Activated CD8-positive, alpha-beta memory T cell treated with anti-CD3 and anti-CD28 coated beads, Interleukin-2, amount 50 U/mL, for 24 hours (primary cell): ENCODE measurements at regions not wholly inside any gene's neighbourhood (a gene's known extent, or its start where the extent isn't known, plus 50 kb on each side); places are given as distances from the start of the nearest gene placed in this dataset.
A peak's percentile ranks its signal among the peaks of the same experiment; 100 is the strongest.
"Not testable (repeated sequence)": the region's sequence is repeated elsewhere in the genome, so short reads cannot be mapped to it uniquely, and the experiment has no call there.

ENCODE experiments used
- DNase-seq: peaks from one replicate; pipeline ENCODE4 v3.0.0-alpha.2; 2020; ENCODE audit errors: extremely low read depth

DNA sequence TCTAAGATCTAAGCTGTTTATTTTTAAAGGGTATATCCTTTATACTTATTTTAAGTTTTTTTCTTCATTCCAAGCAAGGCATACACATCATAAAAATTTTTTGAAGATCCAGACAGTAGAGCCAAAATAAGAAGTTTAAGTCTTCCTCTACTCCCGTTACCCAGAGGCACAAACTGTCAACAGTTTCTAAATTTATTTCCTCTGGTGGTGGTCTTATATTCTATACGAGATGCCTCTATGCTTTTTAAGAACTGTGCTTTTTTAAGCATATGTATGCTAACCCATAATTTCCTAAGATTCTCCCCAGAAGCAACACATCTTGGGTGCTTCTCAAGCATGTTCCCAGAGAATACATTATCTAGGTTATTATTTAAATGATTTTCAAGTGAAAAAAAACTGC lies 383.6 kb downstream of the COG6 start:
- DNase-seq = no peak

DNA sequence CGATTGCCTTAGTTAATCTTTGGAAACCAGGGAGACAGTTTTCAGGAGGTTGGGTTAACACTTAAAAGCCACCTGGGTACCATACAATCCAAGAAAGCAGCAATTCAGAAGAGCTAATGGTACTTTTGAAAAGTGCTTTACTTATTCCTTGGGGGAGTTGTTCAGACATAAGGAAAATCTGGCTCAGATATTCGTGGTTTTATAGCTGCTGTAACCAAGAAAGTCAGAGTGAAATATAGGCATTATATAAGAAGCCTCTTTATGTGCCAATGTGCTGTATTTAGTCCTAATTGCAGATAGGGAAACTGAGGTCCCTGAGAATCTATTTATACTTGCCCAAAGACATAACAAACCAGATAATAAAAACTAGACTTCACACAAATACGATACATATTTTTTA lies 387.5 kb downstream of the COG6 start:
- DNase-seq = no peak

DNA sequence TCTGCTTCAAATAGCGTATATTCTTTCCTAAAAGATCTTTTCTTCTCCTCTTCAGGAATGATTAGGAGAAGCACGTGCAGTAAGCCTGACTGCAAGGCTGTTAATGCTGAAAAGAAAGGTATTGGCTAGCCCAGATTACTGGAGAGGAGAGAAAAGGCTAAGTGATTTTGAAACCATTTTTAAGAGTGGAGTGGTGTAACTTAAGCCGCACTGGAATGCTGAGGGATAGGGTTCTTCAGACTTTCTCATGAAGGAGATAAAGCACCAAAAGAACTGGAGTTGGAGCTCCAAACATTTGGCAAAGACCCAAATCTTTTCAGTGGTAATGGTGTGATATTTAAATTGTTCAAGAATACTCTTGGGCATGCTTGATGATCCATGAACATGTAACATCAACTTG lies 388.3 kb downstream of the COG6 start:
- DNase-seq = no peak

GRCh38 chr13:40047322-40047771 lies 391.9 kb downstream of the COG6 start:
- no peak for DNase-seq

DNA sequence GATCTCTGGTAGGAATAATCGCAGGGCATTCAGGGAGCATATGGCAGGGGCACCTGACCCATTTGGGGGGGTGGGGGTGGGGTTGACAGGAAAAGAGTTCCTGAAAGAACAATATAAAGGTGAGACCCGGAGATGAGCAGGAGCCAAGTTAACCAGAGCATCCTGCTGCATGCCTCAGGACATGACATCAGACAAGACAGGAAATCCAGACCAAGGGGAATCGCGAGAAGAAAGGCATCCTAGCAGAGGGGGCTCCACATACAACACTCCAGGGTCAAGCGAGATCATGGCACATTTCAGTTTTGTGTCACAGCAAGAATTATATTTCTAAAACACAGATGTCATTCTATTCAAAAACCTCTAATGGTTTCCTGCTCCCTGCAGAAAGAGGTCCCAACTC lies 393.1 kb downstream of the COG6 start:
- no peak for DNase-seq

- no peak for DNase-seq
These were observed 397.5 kb downstream of the COG6 start for GRCh38 chr13:40052954-40053353.

DNA sequence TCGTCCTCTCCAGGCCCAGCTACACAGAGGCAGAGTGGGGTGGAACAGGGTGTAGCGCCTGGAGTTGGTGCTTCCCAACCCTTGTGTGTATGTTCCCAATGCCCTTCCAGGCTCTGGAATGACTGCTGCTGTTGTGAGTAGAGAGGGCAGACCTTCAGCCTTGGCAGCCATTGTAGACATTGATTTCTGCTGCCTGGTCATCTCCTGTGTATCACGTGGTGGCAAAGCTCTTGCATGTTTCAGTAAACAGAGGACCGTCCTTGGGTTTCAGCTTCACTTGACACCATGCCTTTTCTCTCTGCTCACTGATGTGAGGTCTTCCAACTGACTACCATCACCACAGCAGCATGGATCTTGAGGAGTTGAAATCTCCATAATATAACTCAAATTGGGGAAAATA lies 397.9 kb downstream of the COG6 start:
- no peak for DNase-seq

DNA sequence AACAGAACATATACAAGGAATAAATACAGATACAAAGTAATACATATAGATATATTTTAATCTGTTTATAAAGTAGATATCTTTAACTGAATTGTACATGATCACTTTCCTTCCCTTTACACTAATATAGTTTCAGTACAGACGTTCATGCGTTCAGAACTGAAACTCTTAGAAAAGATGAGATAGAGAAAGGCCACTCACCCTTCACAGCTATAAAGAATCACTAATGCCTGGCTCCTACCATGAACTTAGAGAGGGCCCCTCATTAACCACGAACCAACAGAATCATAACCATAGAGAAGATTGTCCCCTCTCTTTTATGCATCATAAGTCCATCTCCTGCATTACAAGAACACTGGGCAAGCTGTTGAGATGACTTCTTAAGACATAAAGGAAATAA lies 399.0 kb downstream of the COG6 start:
- DNase-seq = not testable (repeated sequence)

DNA sequence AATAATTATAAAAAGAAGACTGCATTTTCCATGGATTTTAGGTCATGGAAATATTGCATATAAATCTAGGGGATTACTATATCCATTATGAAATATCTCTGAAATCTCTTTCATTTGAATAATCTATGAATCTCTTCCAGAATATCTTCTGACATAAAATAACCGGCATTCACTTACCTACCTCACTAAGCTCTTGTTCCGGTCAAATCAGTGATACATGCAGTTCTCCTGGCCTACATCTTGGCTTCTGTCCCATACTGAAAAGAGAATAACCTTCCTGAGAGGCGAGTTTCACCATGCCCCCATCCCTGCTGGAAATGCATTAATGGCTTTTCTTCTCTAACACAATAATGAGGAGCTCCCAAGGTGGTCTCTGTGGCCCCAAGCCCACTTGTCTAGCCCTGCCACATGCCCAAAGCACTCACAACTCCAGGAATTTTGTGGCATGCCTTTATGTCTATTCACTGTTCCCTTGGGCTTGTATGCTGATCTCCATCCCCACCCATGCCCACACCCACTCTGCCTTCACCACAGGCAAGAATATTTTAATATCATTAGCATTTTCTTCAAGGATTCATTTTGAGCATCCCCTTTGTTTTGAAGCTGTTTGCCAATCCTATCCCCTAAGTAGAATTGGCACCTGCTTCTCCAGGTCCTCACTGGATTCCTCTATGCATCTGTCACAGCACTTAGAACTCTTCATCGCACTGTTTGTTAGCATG lies 401.6 kb downstream of the COG6 start:
- no peak for DNase-seq

GRCh38 chr13:40058757-40059236 lies 403.3 kb downstream of the COG6 start:
- DNase-seq = no peak

DNA sequence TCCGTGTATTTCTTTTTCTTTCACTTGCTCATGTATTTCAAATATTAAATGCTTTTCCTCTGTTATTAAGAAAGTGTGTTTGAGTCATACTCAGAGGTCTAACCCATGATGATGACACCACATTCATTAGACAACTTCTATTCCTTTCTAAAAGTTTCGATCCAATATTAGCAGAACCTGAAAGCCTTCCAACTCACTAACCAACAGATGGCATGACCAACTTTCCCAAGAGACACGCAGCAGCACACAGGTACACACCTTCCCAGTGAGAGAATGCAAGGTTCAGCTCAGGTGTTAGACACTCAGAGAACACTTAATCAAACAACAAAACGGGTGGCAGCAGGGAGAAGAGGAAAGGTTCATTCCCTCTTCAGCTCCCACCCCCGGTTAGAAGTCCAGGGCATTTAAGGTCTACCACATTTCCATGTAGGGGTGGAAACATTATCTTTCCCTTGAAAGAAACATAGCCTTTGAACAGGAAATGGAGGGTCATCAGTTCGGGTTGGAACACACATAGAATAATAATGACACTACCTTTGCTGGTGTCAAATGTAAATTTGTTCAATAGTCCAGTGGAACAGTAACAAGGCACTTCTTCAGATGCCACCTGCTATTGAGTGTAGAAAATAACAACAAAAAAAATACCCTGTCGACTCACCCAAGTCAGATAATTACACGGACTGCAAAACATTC lies 404.2 kb downstream of the COG6 start:
- no peak for DNase-seq

DNA sequence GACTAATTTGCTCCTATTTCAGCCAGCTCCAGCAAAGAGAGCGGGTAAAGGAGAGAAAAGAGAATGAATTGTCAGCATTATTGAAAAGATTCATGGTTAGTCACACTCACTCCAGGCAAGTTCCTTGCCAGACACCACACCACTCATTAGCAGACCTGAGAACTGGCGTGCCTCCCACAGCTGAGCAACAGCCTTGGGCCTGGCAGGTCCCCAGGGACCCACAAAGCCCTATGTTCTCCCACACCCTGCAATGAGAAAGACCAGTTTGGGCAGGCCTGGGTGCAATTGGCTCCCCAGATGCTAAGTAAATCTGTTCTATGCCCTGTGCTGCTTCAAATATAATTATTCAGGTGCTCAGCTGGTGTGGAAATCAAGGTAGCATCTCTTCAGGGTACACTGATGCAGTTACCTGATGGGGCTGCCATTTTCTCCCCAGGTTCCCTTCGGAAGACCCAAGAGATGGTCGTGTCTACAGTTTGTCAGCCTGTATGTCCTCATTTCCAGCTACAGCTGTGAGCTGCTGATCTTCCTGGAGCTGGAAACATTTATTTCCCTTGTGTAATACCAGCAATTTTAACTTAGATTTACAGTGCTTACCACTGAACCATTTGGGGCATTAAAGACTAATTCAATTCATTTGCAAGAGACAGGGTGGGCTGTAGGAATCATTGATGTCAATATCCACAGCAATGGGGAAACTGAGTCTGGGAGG lies 405.0 kb downstream of the COG6 start:
- peak; percentile 8 for DNase-seq

- no peak for DNase-seq
These were observed 406.3 kb downstream of the COG6 start for GRCh38 chr13:40061466-40062450.

GRCh38 chr13:40063278-40063698 lies 407.8 kb downstream of the COG6 start:
- DNase-seq = no peak

GRCh38 chr13:40063703-40064102 lies 408.2 kb downstream of the COG6 start:
- DNase-seq = no peak

DNA sequence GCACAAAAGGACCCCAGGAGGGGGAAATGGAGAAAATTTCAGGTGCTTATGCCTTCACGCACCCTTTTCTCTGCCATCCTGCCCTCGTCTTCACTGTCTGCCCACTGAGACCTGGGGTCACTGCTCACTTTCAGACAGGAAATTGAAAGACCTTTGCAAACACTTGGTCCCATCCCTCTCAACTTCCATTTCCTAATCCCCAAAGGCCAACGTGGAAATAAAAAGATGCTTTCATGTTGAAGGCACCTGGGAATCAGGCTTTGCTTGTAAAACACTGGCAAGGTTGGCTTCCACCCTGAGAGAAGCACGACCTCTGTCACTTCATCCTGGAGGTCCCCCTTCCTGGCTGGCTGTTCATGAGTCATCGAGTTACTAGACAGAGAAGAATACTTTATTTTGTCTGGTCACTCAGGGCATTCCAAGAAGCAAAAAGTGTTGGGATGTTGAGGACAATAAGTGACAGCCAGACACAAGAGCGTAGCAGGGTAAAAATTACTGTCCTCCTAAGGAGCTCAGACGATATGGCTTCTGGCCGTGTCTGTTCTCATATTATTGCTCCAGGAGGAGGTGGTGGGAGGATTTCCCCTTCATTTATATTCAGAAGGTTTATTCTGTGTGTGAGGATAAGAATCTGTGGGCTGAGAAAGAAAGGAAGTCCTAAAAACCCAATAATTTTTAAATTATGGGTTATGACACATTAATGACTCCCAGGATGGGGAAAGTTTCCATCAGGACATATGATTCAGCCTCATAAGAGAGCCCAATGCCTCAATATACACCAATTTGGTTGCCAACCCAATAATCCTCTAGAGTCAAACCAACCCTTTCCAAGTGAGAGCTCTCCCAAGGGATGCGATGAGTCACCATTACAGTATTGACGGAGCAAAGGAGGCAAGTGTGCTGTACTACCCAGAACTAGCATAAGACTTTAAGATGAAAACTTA lies 409.0 kb downstream of the COG6 start:
- DNase-seq = no peak

- peak; percentile 45 for DNase-seq
These were observed 413.9 kb downstream of the COG6 start for GRCh38 chr13:40069173-40070044.

GRCh38 chr13:40070357-40070756 lies 414.9 kb downstream of the COG6 start:
- DNase-seq = no peak

- DNase-seq = no peak
These were observed 417.2 kb downstream of the COG6 start for GRCh38 chr13:40072663-40073120.
